Astrocyte (in vitro differentiated cells and primary cell): ENCODE measurements at regions not wholly inside any gene's neighbourhood (a gene's known extent, or its start where the extent isn't known, plus 50 kb on each side); places are given as distances from the start of the nearest gene placed in this dataset.

Experiments used
- DNase-seq: peaks from one replicate; pipeline ENCODE4 v3.0.0-alpha.2; 2010; ENCODE audit warnings: low read depth
- FAIRE-seq: peaks from 2 replicates; lab custom pipeline; 2011; peaks lifted over from hg19 to GRCh38; lab: Jason Lieb, UNC
- H2AFZ ChIP-seq: 2 replicates; pipeline ENCODE4 v1.6.0; 2012; ENCODE audit warnings: low read depth, low read length, inconsistent platforms
- H3K27ac ChIP-seq: 2 replicates; pipeline ENCODE4 v1.5.1; 2011; ENCODE audit warnings: low read depth, low read length, inconsistent platforms
- H3K27me3 ChIP-seq: 2 replicates; pipeline ENCODE4 v1.6.0; 2011; ENCODE audit warnings: low read length, inconsistent platforms; ENCODE audit not compliant: insufficient read depth
- H3K36me3 ChIP-seq: 2 replicates; pipeline ENCODE4 v1.5.1; 2011; ENCODE audit warnings: low read length, inconsistent platforms; ENCODE audit not compliant: insufficient read depth
- H3K4me1 ChIP-seq: 2 replicates; pipeline ENCODE4 v1.5.1; 2011; ENCODE audit warnings: low read length, inconsistent platforms; ENCODE audit not compliant: insufficient read depth
- H3K4me2 ChIP-seq: 2 replicates; pipeline ENCODE4 v1.6.0; 2012; ENCODE audit warnings: low read length, inconsistent platforms
- H3K4me3 ChIP-seq: 2 replicates; pipeline ENCODE4 v1.5.1; 2011; ENCODE audit warnings: low read depth, mild to moderate bottlenecking, low read length, inconsistent platforms; ENCODE audit not compliant: insufficient read depth
- H3K79me2 ChIP-seq: 2 replicates; pipeline ENCODE4 v1.6.0; 2012; ENCODE audit warnings: mild to moderate bottlenecking, low read length, inconsistent platforms; ENCODE audit not compliant: insufficient read depth
- H3K9ac ChIP-seq: 2 replicates; pipeline ENCODE4 v1.6.0; 2012; ENCODE audit warnings: mild to moderate bottlenecking, low read length, inconsistent platforms
- H3K9me3 ChIP-seq: 2 replicates; pipeline ENCODE4 v1.5.1; 2012; ENCODE audit warnings: low read depth, mild to moderate bottlenecking, low read length, inconsistent platforms; ENCODE audit not compliant: insufficient read depth
- H4K20me1 ChIP-seq: 2 replicates; pipeline ENCODE4 v1.6.0; 2012; ENCODE audit warnings: low read length, inconsistent platforms; ENCODE audit not compliant: insufficient read depth
- H3K27ac Mint-ChIP-seq: one replicate; pipeline ENCODE4 v1.8.0; 2021; ENCODE audit warnings: mild to moderate bottlenecking, mixed read lengths; ENCODE audit not compliant: unreplicated experiment
- H3K27me3 Mint-ChIP-seq: one replicate; pipeline ENCODE4 v1.8.0; 2021; ENCODE audit warnings: low read depth, mixed read lengths; ENCODE audit not compliant: unreplicated experiment
- H3K36me3 Mint-ChIP-seq: one replicate; pipeline ENCODE4 v1.8.0; 2021; ENCODE audit warnings: low read depth, mixed read lengths; ENCODE audit not compliant: unreplicated experiment
- H3K4me1 Mint-ChIP-seq: one replicate; pipeline ENCODE4 v1.8.0; 2021; ENCODE audit warnings: low read depth, mixed read lengths; ENCODE audit not compliant: unreplicated experiment
- H3K4me3 Mint-ChIP-seq: one replicate; pipeline ENCODE4 v1.8.0; 2021; ENCODE audit warnings: mild to moderate bottlenecking, moderate library complexity, mixed read lengths; ENCODE audit not compliant: unreplicated experiment
- H3K9me3 Mint-ChIP-seq: one replicate; pipeline ENCODE4 v1.8.0; 2021; ENCODE audit warnings: mild to moderate bottlenecking, mixed read lengths; ENCODE audit not compliant: unreplicated experiment
- CTCF ChIP-seq: IDR thresholded peaks from 2 replicates; pipeline ENCODE4 v1.5.1; 2011; ENCODE audit warnings: low read depth, mild to moderate bottlenecking, inconsistent platforms, low read length, moderate library complexity; ENCODE audit not compliant: insufficient read depth
- EZH2 ChIP-seq: IDR thresholded peaks from 2 replicates; pipeline ENCODE4 v1.6.1; 2012; ENCODE audit warnings: mild to moderate bottlenecking, low read length, inconsistent platforms; ENCODE audit not compliant: insufficient read depth

DNA sequence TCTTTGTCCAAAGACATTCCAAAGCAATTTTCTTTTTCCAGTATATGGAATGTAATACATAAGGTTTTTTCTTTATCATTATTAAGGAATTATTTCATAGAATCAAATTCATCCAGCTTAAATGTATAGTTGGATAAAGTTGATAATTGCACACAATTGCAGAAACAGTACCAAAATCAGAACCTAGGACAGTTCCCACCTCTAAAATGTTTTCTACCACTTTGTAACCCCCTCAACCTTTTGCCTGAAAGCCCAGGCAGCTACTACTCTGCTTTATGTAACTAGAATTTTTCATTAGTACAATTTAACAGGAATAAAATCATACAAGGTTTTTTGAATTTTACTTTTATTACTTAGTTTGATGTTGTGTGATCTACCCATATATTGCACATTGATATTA, 98.0 kb downstream of the PRR20E start:
- H3K4me1 ChIP-seq, result no peaks in the 10 kb centered on the region

DNA sequence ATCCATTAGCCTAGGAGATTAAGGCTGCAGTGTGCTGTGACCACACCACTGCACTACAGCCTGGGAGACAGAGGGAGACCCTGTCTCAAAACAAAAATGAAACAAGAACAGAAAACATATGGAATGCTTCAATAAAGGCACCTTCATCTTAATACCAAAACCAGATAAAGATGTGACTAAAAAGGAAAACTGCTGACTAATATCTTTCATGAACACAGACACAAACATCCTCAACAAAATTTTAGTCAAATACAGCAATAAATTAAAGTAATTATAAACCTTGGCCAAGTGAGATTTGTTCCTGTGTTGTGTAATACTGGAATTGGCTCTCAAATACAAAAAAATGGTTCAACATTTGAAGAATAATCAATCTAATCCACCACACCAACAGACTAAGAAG, 103.5 kb downstream of the PRR20E start:
- no peaks in the 10 kb centered on the region for H4K20me1 ChIP-seq
- FAIRE-seq, result no peak
- no peak for DNase-seq
- H3K4me1 Mint-ChIP-seq, result no peaks in the 10 kb centered on the region
- H3K9ac ChIP-seq, result no peak overlapping the region
- H3K27me3 ChIP-seq, result no peaks in the 10 kb centered on the region
- no peak overlapping the region for H2AFZ ChIP-seq
- no peak overlapping the region for H3K4me3 ChIP-seq
- H3K36me3 Mint-ChIP-seq, result no peaks in the 10 kb centered on the region
- H3K9me3 ChIP-seq, result peaks cover 3% of the 10 kb centered on the region
- no peak overlapping the region for H3K27ac Mint-ChIP-seq
- TF ChIP-seq CTCF (no peak), EZH2 (no peak)
- H3K4me3 Mint-ChIP-seq, result no peak overlapping the region
- no peak overlapping the region for H3K4me2 ChIP-seq
- H3K79me2 ChIP-seq, result no peaks in the 10 kb centered on the region
- no peaks in the 10 kb centered on the region for H3K27me3 Mint-ChIP-seq
- peaks cover 2% of the 10 kb centered on the region for H3K9me3 Mint-ChIP-seq
- no peaks in the 10 kb centered on the region for H3K4me1 ChIP-seq
- no peaks in the 10 kb centered on the region for H3K36me3 ChIP-seq
- no peak overlapping the region for H3K27ac ChIP-seq

More for the DNA sequence above, 98.0 kb downstream of the PRR20E start:
- Histone ChIP-seq H4K20me1 (no peaks in the 10 kb centered on the region), H2AFZ (no peak overlapping the region), H3K4me2 (no peak overlapping the region), H3K4me3 (no peak overlapping the region), H3K79me2 (no peaks in the 10 kb centered on the region), H3K27me3 (no peaks in the 10 kb centered on the region), H3K27ac (no peak overlapping the region), H3K9me3 (peaks cover 3% of the 10 kb centered on the region), H3K9ac (no peak overlapping the region), H3K36me3 (no peaks in the 10 kb centered on the region)
- H3K4me1 Mint-ChIP-seq, result no peaks in the 10 kb centered on the region
- FAIRE-seq, result no peak
- no peak overlapping the region for H3K4me3 Mint-ChIP-seq
- no peak overlapping the region for H3K27ac Mint-ChIP-seq
- no peaks in the 10 kb centered on the region for H3K27me3 Mint-ChIP-seq
- DNase-seq, result no peak
- TF ChIP-seq CTCF (no peak), EZH2 (no peak)
- H3K36me3 Mint-ChIP-seq, result no peaks in the 10 kb centered on the region
- H3K9me3 Mint-ChIP-seq, result peaks cover 2% of the 10 kb centered on the region

DNA sequence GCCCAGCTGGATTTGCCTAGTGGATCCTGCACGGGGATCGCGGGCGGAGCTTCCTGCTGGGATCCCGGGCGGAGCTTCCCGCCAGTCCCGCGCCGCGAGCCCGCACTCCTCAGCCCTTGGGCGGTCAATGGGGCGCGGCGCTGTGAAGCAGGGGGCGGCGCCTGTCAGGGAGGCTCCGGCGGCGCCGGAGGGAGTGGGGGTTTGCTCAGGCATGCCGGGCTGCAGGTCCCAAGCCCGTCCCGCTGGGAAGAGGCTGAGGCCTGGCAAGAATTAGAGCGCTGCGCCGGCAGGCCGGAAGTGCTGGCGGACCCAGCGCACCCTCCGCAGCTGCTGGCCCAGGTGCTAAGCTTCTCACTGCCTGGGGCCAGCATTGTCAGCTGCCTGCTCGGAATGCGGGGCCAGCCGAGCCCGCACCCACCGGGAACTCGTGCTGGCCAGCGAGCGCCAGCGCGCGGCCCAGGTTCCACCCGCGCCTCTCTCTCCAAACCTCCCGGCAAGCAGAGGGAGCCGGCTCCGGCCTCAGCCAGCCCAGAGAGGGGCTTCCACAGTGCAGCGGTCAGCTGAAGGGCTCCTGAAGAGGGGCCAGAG, 119.6 kb downstream of the PRR20E start:
- no peak overlapping the region for H3K4me2 ChIP-seq
- no peak overlapping the region for H2AFZ ChIP-seq
- Mint-ChIP-seq H3K9me3 (peaks cover 4% of the 10 kb centered on the region), H3K4me1 (no peaks in the 10 kb centered on the region), H3K4me3 (no peak overlapping the region), H3K27ac (no peak overlapping the region), H3K27me3 (no peaks in the 10 kb centered on the region), H3K36me3 (no peaks in the 10 kb centered on the region)
- H3K9ac ChIP-seq, result no peak overlapping the region
- H3K9me3 ChIP-seq, result no peaks in the 10 kb centered on the region
- no peaks in the 10 kb centered on the region for H3K79me2 ChIP-seq
- H3K27me3 ChIP-seq, result no peaks in the 10 kb centered on the region
- DNase-seq (no peak), FAIRE-seq (no peak)
- H4K20me1 ChIP-seq, result no peaks in the 10 kb centered on the region
- TF ChIP-seq EZH2 (no peak), CTCF (no peak)
- no peaks in the 10 kb centered on the region for H3K4me1 ChIP-seq
- no peak overlapping the region for H3K27ac ChIP-seq
- no peak overlapping the region for H3K4me3 ChIP-seq
- no peaks in the 10 kb centered on the region for H3K36me3 ChIP-seq
